Skeletal muscle cell (primary cell): ENCODE measurements at regions not wholly inside any gene's neighbourhood (a gene's known extent, or its start where the extent isn't known, plus 50 kb on each side); places are given as distances from the start of the nearest gene placed in this dataset.
"Not testable (repeated sequence)": the region's sequence is repeated elsewhere in the genome, so short reads cannot be mapped to it uniquely, and the experiment has no call there.

Source experiments
- DNase-seq: peaks from one replicate; pipeline ENCODE4 v3.0.0-alpha.2; 2010; ENCODE audit warnings: low read depth
- H3K4me3 ChIP-seq: 2 replicates; pipeline ENCODE4 v1.5.1; 2011; ENCODE audit warnings: low read depth, mild to moderate bottlenecking, control low read depth, low read length, moderate library complexity

DNA sequence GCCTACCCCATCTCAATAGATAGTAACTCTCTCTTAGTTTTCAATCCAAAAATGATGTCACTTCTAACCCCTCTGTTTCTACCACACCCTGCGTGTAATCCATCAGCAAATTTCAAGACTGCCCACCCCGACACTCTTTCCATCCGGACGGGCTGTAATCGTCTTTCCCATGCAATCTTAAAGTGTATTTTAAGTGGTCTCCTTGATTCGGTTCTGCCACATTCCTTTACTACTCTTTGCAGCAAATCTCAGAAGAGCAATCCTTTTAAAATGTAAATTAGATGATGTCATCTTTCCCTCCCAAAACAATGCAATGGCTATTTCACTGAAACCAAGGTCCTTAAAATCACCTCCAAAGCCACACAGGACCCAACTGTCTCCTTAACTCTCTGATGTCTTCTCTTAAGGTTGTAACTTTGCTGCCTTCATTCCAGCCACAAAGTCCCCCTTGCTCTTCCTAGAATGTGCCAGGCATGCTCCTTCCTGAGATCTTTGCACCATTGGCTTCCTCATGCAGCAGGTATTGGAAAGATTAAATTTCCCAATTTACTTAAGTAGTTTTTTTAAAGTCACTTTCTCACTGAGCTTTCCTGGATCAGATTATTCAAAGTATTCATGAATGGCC is 932.5 kb upstream of the WWC1 start:
- no peak for DNase-seq
- no peak overlapping the region for H3K4me3 ChIP-seq

DNA sequence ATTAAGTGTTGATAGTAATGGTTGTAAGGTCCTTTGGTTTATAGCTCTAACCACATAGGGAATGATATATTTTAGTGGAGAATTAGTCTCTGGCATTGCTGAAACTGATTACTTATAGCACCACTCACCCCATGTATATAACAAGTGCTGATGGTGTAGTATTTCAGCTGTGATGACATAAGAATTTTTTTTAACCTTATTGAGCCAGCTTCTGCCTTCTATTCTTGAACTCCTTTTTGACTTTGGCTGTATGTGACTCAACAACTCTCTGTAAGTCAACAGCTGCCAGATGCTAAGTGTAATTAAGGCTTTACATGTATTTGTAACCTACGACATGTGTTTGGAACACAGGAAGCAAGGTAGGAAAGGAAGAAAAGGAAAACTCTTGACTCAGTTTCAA is 929.6 kb upstream of the WWC1 start:
- H3K4me3 ChIP-seq, result no peak overlapping the region
- peak; percentile 14 for DNase-seq

DNA sequence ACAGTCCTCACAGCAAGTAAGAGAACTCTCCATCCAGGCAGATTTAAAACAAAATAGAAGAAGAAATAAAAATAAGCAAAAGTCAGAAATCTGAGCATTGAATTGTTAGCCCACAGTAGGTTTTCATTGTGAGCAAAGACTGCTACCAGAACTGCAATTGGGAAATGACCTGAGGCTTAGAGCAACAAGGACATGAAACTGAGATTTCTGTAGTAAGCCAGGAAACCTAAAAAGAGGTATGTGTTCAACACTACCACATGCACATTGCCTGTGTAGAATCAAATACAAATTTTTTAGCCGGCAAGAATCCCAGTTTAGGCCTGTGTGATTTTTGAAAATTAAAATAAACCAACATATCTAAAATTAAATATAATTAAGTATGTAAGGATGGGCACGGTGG is 928.4 kb upstream of the WWC1 start:
- DNase-seq, result no peak
- no peak overlapping the region for H3K4me3 ChIP-seq

DNA sequence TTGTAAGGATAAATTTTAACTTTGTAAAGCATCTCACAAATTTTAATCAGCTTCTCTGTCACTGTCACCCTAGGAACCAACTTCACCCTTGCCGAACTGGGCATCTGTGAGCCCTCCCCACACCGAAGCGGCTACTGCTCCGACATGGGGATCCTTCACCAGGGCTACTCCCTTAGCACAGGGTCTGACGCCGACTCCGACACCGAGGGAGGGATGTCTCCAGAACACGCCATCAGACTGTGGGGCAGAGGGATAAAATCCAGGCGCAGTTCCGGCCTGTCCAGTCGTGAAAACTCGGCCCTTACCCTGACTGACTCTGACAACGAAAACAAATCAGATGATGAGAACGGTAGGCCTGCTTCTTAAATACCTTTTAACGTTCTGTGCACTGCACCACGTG is 916.3 kb upstream of the WWC1 start:
- no peak overlapping the region for H3K4me3 ChIP-seq
- DNase-seq, result no peak

DNA sequence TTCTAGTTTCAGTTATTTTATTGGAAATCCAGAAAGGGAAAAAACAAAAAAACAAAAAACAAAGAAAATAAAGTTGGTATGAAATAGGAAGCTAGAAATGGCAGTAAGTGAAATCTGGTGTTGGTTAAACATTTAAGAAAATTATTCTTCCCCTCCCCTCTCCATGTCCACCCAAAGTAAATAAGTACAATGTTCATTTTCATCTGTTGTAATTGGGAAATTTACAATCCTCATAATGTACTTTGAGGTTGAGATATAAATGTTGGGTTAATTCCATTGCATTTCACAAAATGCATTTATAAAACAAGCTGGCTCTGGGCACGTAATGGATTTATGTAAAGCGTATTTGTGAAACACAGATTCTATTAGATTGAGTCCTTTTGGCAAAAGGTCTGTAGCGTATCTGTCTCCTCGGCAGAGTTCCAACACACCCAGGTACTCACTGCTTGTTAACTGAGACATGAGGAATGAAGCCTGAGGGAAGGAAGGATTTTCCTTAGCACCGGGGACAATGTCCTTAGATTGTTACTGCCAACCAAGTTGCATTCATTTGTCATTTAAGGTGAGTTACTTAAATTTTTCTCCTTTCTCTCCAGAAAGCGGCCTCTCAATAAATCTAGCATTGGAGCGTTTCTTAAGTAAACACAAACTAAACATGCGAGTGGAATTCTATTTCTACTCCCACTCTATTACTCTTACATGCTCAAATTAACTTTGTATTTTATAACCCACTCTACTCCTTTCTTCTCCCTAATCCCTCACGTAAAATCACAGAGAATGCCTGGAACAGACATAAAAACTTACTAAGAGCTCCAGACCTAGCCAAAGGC is 912.3 kb upstream of the WWC1 start:
- no peak overlapping the region for H3K4me3 ChIP-seq
- DNase-seq, result no peak

DNA sequence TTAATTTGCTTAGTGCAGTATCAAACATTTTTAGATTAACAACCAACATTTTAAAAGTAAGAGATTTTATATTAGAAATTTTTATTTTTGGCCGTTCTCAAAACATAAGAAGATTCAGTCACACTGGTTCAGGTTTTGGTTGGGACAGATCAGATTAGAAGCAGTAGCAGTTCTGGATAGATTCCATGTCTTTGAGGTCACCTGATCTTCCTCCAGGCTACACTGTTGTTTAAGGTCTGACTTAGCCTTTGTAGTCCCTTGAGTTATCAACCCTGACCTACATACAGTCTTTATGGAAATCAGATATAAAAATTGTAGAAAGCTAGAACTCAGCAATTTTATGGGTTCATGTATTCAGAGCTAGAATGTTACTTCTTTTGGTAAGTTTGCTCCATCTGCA is 910.0 kb upstream of the WWC1 start:
- DNase-seq, result no peak
- no peak overlapping the region for H3K4me3 ChIP-seq

DNA sequence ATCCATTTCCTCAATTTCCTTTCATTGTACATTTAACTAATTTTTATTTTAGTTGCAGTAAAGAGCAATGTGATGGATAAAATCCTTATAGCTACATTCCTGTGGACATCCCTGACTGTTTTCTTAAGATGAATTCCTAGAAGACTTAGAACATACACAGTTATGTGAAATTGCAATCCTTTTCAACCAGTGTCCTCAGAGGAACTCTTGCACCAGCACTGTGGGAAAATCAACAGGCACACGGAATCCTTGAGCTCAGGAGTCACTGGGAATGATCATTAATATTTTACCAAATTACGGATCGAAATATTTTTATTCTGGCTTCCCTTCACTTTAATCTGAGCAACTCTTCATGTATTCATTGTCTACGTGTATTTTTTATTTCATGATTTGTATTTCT is 901.9 kb upstream of the WWC1 start:
- no peak overlapping the region for H3K4me3 ChIP-seq
- DNase-seq, result no peak

DNA sequence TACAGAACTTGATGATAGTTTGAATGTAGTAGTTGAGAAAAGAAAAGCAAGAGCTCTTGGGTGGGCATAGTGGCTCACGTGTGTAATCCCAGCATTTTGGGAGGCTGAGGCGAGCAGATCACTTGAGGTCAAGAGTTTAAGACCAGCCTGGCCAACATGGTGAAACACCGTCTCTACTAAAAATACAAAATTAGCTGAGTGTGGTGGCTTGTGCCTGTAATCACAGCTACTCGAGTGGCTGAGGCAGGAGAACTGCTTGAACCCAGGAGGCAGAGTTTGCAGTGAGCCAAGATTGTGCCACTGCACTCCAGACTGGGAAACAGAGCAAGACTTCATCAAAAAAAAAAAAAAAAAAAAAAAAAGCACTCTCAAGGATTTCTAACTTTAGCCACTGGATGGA is 900.2 kb upstream of the WWC1 start:
- DNase-seq, H3K4me3 ChIP-seq: not testable (repeated sequence)

DNA sequence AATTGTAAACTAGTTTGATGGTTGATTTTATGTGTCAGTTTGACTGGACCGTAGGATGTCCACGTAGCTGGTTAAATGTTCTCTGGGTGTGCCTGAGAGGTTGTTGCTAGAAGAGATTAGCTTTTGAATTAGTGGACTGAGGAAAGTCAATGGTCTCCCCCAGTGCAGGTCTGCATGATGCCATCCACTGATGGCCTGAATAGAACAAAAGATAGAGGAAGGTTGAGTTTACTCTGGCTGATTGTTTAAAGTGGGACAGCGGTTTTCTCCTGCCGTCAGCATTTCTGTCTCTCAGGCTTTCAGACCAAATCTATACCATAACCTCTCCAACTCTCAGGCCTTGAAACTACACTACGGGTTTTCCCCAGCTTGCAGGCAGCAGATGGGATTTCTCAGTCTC is 899.2 kb upstream of the WWC1 start:
- DNase-seq, result no peak

DNA sequence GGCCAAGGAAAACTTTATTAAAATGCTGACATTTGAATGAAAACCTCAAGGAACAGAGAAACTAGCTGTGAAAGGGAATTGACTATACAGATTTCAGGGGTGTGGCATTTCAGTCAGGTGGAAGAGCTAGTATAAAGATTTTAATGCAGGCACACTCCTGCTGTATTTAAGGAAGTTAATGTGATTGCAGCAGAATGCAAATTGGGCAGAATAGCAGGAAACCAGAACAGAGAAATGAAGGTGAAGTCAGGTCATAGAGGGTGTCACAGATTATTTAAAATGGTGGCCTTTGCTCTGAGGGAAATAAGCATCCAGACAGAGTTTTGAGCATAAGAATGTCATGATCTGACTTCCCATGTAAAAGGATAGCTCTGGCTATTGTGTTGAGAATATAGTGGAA is 898.1 kb upstream of the WWC1 start:
- no peak overlapping the region for H3K4me3 ChIP-seq
- DNase-seq, result no peak

More for the DNA sequence above, 899.2 kb upstream of the WWC1 start:
- no peak overlapping the region for H3K4me3 ChIP-seq

DNA sequence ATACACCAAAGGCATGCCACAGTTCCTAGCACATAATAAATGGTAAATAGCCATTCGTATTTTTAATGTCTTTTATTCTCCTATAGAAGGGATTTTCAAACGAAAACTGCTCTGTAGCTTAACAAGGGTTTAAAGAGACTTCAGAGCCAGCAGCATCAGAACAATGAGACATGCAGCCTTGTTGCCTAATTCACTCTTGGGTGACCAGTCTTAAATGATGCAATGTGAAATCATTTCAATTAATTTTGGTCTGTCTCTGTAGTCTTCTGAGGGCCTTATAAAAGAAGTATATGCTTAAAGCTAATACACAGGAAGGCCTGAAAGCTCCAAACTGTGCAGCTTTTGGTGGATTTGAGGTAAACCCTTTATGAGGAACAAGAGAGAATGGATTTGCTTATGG is 888.8 kb upstream of the WWC1 start:
- no peak overlapping the region for H3K4me3 ChIP-seq
- peak; percentile 14 for DNase-seq

DNA sequence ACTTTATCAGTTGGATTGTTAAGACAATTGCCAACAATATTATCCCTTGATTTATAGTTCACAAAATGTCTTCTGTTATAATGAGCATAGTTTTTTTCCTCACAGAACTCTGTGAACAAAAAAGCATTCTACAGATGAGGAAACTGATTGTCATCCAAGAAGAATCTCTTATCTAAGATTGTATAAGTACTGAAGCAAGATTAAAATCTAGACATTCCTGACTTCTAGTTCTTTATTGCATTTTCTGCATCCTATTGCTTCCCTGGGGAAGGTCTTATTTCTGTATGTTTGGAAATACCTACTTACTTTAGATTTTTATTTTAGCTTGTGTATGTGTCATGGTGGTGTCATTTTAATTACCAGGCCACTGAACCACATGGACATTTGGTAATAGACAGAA is 884.9 kb upstream of the WWC1 start:
- no peak for DNase-seq

DNA sequence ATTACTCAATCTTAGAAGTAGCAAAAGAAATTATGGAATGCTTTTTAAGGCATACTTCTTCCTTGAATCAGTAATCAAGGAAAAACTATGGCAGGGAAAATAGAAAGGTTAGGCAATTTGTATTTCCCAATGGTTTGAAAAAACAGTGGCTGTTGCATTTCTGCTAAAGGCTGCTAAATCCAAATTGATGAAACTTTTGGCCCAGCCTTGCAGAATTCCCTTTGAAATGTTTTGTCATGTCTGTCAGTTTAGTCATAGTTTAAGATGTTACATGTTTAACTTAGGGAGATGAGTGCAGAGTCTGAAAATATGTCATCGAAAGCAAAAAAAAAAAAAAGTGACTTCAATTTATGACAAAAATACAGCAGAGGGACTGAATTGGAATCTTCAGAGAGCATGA is 878.9 kb upstream of the WWC1 start:
- no peak overlapping the region for H3K4me3 ChIP-seq
- no peak for DNase-seq

More for the DNA sequence above, 884.9 kb upstream of the WWC1 start:
- H3K4me3 ChIP-seq, result no peak overlapping the region

DNA sequence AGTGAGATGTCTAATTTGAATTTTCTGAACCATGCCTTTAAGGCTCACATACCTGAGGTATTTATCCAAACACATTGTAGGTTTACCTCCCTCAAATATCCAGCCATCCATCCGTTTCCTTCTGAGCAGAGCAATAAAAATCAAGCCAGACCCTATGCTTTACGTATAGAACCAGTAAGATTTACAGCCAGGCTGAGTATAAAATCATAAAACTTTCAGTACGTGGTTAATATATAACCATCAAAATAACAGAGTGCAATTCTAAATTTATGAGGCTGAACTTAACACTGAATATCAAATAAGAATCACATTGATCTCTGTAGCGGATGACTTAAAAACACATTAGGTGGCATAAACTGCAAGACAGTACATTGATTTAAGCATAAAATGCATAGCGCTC is 877.9 kb upstream of the WWC1 start:
- no peak overlapping the region for H3K4me3 ChIP-seq
- DNase-seq, result no peak

DNA sequence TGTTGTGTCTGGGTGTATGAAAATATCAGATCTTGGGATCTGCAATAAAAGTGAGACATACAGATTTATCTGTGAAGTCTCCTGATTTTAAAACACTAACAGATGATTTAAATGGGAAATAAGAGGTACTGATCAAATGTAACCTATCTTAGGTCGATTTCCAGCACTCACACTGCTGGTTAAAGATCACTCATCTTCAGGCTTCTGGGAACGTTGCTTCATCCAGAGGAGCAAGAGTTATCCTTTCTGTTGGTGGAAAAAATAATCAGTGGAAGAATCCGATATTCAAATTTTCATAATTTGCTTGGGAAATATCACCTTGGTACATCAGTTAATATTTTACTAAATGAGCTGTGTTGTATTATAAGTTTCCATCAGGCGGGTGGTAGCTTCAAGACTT is 876.8 kb upstream of the WWC1 start:
- DNase-seq, result no peak
- H3K4me3 ChIP-seq, result no peak overlapping the region

DNA sequence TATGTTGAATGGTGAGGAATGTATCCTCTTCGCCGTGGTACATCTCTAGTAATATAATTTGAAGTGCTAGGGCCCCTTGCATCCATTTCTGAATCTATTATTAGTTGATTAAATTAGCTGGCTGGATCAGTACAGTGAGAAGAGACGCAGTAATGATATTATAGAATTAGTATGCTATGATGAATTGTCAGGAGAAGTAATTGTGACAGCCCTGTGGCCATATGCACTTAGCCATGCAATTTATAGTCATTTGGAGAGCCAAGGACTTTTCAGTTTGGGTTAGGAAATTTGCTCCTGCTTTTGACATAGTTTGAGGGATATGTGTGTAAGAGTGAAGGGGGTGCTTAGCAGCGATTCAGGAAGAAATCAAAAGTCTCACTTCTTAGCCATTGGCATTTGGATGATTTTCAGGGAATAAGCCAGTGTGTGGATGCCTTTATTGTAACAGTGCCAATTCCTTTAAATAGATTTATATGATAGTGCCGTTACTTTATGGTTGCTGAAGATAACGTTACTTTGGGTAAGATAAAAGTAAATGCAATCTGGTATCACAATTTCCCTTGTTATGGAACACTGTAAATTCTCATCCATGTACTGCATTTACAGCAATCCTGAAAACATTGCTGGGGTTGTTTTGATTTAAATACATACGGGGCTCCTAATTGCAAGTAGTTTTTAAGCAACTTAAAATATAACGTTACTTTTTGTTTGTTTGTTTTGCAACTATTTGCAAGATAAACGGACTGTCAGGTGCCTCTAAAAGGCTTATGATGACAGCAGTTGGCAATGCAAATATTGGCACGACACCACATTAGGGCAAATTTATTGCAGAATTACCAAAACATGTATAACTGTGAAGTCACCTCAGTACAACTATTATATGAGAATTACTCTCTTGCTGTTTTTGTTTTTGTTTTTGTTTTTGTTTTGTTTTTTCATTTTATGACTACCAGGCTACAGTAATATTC is 875.4 kb upstream of the WWC1 start:
- no peak for DNase-seq
- no peak overlapping the region for H3K4me3 ChIP-seq

DNA sequence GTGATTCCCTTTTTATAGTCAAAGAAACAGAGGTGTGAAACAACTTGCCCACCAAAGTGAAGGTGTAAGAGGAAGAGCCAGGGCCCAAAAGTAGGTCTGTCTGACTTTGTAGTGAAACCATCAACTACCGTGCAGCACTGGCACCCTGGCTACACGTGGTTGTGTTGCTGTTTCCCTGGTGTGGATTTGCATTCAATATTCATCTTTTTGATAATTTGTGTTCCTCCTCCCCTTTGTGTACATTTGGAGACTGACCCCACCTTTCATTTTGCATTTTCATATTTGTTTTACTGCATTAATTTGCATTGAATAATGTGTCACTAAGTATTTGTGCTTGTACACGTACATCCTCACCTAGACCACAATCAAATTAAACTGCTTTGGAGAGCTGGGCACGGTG is 873.8 kb upstream of the WWC1 start:
- no peak overlapping the region for H3K4me3 ChIP-seq
- DNase-seq, result no peak

DNA sequence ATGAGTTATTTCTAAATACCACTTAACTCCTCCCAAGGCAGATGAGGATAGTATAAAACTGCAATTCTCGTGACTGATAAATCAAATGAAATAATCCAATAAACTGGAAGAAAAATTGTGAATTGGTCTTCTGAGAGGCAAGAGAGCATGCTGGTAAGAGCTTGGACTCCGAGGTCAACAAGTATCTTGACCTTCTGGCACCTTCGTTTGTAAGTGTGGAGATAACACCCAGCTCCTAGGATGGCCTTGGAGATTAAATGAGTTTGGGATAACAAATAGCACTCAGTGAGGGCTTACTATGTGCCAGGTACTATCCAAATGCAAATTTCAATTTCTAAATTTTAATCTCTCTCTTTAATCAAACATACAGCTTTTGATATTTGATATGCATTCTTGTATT is 866.3 kb upstream of the WWC1 start:
- DNase-seq, result no peak
- H3K4me3 ChIP-seq, result no peak overlapping the region

DNA sequence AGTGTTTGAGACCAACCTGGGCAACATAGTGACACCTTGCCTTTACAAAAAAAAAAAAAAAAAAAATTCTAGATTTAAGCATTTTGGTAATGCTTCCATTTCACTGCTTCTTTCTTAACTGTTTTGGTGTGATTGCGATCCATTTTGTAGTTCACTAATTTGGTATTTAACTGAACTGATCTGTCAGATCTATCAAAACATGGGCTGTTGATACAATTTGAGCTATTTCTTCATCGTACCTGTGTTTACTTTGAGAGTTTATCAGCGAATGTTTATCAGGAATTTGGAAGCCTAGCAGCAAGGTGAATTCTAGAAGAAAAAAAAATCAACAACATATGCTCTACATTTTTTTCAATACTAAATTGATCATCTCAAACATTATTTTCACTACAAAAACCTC is 864.9 kb upstream of the WWC1 start:
- no peak for DNase-seq
- H3K4me3 ChIP-seq, result no peak overlapping the region

DNA sequence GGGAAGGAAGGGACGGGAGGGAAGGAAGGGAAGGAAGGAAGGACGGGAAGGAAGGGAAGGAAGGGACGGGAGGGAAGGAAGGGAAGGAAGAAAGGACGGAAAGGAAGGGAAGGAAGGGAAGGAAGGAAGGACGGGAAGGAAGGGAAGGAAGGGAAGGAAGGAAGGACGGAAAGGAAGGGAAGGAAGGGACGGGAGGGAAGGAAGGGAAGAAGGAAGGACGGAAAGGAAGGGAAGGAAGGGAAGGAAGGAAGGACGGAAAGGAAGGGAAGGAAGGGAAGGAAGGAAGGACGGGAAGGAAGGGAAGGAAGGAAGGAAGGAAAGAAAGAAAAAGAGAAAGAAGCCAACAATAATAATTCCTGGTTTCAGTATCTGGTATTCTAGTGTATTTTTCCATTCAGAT is 863.8 kb upstream of the WWC1 start:
- H3K4me3 ChIP-seq, DNase-seq: not testable (repeated sequence)
